GM20431 (cell line): ENCODE measurements at regions not wholly inside any gene's neighbourhood (a gene's known extent, or its start where the extent isn't known, plus 50 kb on each side); places are given as distances from the start of the nearest gene placed in this dataset.
"Not testable (repeated sequence)": the region's sequence is repeated elsewhere in the genome, so short reads cannot be mapped to it uniquely, and the experiment has no call there.

Experiments used
- in situ Hi-C: fragments of 300-500 bp; cut with MseI, MboI; formaldehyde crosslinking; loops from one replicate; pipeline ENCODE4 v1.15.0; 2020; ENCODE audit warnings: low sequenced_read_pairs; ENCODE audit not compliant: unreplicated experiment

DNA sequence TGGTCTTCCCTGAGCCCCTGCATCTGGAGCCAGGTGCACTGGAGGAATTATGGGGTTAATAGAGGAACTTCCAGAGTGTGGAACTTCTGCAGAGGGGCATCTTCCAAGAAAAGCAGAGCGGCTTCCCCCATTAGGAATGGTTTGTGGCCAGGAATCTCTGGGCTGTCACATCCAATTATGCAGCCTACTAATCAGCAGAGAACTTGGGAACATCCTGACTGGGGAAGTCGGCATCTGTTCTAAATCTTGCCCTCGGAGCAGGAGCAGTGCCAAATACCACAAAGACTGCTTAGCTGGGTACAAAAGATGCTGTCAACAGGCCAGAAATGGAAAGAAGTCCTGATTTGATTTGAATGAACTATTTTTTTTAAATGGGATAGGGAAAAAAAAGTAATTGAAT, 435.1 kb downstream of the ZNF536 start:
- in situ Hi-C loops: no loop called here

DNA sequence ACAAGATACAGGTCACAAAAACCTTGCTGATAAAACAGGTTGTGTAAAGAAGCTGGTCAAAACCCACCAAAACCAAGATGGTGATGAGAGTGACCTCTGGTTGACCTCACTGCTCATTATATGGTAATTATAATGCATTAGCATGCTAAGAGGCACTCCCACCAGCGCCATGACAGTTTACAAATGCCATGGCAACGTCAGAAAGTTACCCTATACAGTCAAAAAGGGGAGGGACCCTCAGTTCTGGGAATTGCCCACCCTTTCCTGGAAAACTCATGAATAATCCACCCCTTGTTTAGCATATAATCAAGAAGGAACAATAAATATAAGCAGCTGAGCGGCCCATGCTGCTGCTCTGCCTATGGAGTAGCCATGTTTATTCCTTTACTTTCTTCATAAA, 434.1 kb downstream of the ZNF536 start:
- in situ Hi-C loops: no loop called here

DNA sequence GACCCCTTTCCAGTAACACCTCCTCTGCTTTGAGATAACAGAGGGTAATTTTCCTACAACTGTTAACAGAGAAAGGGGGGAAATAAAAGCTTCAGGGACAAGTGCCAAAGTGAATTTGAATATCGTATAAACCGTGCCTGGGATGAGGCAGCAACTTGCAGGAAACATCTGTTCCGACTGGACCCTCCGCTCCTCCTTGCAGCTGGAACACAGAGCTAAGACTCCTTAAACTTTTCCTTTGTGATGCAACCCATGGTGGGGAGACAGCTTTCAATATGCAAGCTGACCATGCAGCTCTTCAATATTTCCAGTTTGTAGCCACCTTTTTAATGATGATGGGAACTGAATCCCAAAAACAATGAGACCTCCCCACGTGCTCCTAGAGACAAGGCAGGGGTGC, 432.6 kb downstream of the ZNF536 start:
- in situ Hi-C loops: no loop called here

DNA sequence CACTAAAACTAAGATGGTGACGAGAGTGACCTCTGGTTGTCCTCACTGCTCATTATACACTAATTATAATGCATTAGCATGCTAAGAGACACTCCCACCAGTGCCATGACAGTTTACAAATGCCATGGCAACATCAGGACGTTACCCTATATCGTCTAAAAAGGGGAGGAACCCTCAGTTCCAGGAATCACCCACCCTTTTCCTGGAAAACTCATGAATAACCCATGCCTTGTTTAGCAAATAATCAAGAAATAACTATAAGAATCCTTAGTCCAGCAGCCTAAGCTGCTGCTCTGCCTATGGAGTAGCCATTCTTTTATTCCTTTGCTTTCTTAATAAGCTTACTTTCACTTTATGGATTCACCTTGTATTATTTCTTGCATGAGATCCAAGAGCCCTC, 432.1 kb downstream of the ZNF536 start:
- in situ Hi-C loops: not testable (repeated sequence)

DNA sequence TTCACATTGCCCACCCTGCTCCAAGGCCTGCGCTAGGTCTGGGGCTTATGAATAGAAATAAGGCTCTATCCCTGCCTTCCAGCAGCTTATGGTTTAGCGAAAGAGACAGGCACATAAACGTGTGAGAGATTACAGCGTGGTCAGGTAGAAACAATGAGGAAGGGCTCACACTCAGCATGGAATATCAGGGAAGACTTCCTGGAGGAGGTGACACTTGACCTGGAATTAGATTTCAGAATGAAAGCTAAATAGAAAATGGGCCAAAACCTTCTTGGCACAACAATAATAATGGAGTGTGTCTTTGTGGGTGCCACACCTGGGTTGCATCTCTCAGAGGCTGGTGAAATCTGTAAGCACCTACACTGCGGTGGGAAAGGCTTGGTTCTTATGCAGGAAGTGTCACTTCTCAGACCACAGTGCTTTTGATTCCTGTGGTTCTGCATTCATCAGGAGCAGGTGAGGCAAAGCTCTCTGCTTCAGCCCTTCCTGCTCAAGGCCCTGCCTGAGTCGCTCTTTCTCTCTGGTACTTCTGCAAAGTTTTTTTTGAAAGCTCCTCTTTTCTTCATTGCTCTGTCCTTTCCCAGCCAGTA, 430.3 kb downstream of the ZNF536 start:
- in situ Hi-C loops: no loop called here

DNA sequence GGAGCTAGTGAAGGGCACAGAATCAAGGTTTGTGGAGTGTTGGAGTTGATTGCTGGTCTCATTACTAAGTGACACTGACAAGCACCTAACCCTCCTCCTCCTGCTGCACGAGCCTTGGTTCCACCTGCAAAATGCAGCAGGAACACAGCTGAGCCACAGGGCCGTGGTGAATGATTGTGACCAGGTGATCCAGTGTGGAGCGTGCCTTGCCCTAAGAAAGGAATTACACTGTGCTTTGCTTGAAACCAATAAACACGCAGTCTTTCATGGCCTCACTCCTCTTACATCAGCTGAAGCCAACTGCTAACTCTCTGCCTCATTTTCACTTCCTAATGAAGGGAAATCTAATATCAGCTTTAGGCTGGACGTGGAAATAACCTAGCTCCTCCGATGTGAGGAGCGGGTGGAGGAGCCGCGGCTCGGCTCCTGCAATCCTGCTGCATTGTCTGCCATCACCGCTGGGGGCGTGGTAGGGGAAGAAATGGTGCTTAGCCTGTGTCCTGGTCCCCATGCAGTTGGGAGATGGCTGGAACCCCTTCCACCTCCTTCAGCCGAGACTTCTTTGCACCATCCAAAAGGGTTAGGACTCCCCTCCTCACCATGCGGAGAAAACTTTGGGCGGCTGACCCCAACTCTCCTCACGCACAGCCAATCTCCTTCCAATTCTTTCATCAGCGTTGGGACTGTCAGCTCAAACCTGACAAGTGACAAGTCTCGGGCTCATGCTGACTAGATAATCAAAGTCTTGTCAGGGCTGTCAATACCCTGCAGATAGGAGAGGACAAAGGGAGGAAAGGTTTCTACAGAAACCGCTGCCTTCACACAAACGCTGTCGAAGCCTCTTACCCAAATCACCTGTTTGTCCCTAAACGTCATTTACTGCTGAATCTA, 427.9 kb downstream of the ZNF536 start:
- in situ Hi-C loops: no loop called here

DNA sequence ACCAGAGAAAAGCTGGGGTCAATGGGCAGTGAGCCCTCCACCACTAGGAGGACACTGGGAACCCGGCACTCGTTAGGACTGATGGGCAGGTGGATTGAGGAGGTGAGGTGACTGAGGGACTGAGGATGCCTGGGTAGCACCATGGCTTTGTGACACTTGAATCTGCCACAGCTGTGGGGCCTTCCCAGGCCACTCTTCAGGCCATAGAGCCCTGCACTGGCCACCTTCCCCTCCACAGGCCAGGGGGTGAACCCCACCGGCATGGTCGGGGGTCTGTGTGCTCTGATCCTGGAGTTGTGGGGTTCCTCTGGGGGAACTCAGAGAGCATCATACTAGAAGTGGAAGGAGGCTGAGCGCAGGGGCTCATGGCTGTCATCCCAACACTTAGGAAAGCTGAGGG, 423.5 kb downstream of the ZNF536 start:
- in situ Hi-C loops: no loop called here

DNA sequence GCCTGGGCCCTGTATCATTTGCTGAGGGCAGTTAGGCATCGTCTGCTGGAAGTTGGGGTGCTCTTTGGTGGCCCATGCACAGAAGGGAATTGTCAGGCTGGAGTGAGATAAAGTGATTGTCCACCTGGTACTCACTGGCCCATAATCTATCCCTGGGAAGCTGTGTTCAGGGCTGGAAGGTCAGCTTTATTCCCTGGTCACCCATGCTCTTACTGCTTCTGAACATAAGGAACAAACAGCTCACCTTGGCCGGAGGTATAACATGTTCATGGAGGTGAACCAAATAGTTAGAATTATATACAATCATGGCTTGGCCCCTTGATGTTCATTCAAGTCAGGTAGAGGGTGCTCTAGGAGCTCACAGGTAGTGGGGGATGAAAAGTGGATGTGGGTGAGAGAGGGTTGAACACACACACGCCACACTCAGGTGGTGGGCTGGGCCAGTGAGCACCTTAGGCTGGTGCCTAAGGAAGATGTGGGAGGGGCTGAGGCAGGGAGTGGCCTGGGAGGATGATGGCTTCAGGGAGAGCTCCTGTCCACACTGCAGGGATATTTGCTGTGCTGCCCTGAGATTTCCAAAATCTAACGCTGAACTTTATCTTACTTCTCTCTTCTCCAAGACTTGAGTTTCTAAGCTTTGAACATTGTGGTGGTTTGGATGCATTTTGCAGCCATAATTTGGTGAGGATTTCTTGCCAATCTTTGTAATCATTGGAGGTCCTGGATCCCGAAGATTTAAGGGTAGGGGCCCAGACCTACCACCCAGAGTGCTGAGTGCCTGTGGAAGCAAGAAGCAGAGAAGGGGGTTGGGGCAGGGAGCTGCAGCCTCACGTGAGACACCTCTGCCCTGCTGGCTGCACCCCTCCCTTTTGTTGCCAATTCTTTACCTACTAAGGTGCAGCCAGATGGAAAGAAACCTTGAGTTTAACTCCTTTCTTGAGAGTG, 420.6 kb downstream of the ZNF536 start:
- in situ Hi-C loops: no loop called here

DNA sequence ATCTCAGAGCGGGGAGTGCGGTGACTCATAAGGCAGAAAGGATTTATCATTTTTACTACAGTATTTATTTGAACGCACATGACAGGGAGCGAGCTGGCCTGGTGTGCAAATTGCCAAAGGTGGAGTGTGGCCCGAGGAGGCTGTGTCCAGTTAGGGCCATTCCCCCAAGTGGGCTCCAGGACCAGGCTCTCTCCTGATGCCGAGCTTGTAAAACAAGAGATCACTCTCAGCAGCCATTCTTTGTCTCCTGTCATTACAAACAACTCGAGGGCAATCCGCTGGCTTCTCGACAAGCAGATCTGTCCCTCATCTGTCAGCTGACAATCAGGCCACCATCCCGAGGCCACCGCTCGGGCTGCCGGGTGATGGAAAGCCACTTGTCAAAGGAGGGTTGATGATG, 418.9 kb downstream of the ZNF536 start:
- in situ Hi-C loops: no loop called here

DNA sequence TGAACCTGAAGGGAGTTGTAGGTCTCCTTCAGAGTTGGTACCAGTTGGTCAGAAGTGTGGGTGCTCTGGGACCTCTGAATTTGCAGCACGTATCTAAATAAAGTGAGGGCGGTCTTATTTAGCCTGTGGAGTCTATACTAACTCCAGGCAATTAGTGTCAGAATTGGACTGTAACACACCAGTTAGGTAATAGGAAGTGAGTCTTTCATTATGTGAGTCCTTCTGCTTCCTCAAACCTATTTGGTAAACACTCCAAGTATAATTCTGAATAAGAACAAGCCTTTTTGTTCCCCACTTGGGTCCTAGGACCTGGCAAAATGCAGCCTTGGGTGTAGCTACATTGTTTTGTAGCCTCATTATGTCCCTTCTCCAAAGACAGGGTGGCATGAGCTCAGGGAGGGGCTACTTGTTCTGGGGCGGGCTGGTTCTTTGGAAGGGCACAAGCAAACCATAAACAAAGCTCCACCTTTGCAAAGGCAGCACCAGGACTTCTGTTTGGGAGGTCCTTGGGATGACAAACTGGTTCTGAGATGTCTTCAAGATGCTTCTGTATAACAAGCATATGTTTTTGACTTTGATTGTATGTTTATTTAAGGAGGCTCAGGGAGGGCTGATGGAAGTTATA, 418.0 kb downstream of the ZNF536 start:
- in situ Hi-C loops: no loop called here

DNA sequence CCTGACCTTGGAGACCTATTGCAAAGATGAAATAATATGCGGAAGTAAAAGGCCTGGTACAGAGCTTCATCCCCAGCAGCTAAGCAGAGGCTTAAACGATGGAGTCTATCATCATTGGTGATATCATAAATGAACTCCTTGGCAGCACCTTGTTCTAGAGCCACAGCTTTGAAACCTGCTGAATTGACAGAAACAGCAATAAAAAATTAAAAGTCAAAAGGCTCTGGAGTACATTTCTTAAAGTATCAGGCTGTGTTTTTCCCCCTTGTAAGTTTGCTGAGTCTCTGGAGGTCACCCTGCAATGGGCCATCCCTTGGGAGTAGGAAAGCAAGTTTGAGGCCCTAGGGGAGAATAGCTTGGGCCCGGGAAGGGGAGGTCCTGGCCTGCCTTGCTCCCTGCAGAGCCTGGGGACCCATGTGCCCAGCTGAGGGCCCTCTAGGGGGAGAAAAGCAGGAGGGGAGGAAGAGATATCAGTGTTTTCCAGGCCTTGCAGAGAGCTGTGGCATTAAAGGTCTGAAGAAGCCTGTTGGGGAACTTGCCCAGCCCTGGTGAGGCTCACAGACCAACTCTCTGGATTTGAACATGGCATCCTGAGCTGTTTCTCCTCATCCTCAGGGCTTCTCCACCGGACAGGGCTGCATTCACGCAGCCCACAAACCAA, 416.1 kb downstream of the ZNF536 start:
- in situ Hi-C loops: no loop called here

DNA sequence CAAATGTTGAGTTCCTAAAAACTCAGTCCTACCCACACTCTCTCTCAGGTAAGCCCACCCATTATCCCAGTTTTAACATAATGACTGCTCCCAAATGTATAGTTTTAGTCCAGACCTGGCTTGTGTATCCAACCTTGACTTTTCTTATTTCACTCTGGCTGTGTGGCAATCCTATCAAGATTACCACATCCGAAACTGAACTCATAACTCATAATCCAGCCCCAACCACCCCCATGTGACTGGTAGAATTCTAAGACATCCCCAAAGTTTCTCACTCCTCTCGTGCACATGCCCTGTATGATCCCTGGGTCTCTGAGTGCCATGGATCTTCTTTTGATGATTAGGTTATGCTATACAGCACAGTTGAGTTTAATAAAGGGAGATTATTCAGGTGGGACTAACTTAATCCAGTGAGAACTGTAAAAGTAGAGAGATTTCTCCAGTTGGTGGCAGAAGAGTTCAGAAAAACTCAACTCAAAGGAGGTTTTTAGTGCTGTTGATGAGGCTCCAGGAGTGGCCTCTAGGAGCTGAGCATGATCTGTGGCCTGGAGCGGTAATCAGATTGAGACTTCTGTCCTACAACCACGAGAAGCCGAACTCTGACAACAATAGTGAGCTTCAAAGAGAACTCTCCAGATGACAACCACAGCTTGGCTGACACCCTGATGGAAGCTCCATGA, 413.4 kb downstream of the ZNF536 start:
- in situ Hi-C loops: no loop called here

DNA sequence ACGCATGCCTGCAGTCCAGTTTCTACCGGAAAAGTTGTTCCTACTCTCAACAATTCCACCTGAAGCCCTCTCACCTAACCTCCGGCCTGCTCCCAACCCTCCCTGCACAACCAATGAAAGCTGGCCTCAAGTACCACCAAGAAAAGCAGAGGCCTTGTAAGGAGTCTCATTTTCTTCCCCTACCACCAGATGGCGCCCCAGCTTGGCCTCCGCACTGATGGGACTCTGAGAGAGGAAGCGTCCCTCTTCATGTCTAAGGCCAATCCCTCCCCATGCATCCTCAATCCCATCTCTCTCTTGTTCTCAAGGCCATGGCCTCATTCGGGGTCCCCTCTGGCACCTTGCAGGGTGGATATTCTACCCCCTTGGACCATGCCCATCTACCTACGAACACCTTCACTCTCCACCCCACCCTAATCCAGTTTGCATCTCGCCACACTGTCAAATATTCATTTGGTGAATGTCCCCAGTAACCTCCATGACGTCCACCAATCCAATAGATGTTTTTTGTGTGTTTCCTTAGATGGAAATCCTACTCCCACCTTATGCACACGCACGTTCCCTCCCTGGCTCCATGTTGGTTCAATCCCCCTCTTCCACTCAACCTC, 412.8 kb downstream of the ZNF536 start:
- in situ Hi-C loops: no loop called here

DNA sequence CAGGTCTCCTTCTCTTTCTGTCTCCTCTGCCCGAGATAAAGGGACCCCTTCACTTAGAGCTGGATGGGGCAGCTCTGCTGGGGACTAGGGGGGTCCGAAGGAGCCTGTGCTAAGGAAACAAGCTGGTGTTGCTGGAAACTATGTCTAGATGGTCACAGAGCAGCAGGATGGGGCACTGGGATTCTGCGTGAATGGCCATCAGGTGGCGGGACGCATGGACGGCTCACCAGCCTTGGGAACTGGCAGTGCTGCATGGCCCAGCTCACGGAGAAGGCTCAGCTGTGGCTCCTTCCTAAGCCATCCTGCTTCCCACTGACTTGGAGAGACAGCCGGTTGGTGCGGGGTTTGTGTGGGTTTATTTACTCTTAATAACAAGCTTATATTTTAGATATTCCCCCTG, 411.8 kb downstream of the ZNF536 start:
- in situ Hi-C loops: no loop called here

DNA sequence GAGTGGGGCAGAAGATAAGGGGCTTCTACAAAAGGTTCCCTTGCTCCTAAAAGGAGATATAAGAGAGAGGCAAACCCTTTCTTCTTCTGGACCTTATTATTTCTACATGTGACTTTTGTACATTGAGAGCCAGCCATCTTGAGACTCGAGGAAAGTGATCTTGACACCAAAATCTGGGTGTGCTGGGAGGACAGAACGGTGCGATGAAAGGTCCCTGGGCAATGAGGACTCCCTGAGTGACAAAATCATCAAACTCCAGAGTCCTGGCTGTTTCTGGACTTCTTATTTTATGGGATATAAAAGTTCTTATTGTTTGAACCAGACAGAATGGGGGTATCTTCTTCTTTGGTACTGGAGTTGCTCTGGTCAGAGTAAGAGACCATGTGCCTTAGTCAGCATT, 411.0 kb downstream of the ZNF536 start:
- in situ Hi-C loops: no loop called here

DNA sequence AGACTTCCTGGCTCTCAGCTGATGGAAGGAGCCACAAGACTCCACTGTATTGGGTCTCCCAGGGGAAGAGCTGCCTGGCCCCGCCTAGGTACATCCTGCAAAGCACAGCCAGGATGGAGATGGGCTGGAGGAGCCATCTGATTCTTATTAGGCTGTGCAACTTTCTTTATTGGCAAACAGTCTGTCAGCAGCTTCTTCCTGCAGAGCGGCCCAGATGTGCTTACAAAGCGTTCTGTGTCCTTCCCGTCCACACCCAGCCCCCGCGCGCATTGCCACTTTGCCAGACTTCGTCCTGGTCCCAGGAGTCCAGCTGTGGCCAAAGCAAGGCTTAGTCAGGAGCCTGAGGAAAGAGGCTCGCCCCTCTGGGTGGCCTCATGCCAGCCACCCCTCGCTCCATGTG, 409.3 kb downstream of the ZNF536 start:
- in situ Hi-C loops: no loop called here

DNA sequence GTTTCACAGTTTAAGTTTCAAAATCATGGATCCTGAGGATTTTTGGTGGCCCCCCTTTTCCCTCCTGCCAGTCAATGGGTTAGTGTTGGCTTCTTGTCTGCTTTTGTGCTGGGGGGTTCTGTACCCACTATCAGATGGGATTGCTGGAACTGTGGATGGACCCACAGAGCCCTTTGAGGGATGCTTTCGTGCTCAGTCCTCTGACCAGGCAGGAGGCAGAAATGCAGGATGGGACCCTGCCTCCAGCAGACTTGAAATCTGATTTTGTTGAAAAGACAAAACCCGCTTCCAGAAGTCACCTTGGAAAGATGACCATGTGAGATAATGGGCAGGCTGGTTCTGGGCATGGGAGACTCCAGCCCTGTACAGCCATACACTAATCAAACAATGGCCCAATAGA, 408.9 kb downstream of the ZNF536 start:
- in situ Hi-C loops: no loop called here

DNA sequence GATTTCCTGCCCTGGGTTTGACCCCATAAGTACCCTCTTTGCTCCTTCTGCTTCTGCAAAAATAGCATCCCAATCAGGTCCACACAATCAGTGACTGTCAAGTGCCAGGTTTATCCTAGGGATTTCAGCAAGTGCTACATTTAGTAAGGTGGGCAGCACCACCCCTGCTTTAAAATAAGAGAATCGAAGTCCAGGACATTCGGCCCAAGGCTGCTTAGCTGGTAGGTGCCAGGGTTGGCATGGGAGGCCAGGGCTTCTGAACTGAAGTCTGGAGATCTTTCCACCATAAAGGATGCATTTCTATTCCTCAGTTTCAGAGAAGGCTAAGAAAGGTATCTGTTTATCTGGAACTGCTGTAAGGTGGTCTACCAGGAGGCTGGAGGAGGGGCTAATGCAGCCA, 408.3 kb downstream of the ZNF536 start:
- in situ Hi-C loops: no loop called here

DNA sequence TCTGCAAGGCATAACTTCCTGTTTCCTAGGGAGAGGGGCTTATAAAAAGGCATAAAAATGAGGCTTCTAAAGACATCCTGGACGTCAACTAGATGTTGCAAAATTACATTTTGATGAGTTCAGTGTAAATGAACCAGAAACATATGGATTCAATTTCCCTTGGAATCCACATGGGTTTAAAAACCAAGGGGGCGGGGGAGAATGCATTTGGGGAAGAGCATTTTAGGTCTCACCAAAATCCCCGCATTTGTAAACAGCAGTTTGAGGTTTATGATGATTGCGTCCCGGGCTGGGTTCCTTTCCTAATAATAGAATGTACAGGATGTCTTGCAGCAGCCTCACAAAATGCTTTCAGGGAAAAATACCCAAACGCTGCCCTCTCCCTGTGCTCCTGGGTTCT, 407.8 kb downstream of the ZNF536 start:
- in situ Hi-C loops: no loop called here
